ENCODE measurements at regions not wholly inside any gene's neighbourhood (a gene's known extent, or its start where the extent isn't known, plus 50 kb on each side); places are given as distances from the start of the nearest gene placed in this dataset.

DNA sequence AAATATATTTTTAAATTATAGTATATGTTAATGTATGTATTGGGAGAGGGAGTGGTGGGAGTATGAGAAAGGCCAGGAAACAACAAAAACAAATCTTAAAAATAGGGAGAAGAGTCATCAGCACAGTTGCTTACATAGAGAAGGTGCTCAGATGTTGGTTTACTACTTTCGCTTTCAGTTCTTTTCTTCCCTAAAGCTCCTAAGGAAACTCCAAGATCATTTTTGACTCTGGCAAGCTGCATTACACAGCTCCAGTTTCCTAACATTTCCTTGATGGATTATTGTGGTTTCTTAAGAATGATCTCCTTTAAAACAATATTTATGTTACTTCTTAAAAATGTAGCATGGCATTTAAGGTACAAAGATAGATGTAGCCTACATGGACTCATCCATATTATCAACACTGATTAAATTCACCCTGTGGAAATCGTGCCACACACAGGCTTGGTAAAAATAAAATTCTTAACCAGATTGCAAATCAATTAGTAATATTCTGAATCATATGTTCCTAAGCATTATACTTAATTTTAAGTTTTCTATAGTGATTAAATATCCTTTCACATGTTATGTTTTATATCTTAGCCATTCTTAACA is 118.0 kb upstream of the MAN1A1 start:
- H3K4me3 ChIP-seq = peak overlapping the region; percentile 0
- TF ChIP-seq, protein P1, sequence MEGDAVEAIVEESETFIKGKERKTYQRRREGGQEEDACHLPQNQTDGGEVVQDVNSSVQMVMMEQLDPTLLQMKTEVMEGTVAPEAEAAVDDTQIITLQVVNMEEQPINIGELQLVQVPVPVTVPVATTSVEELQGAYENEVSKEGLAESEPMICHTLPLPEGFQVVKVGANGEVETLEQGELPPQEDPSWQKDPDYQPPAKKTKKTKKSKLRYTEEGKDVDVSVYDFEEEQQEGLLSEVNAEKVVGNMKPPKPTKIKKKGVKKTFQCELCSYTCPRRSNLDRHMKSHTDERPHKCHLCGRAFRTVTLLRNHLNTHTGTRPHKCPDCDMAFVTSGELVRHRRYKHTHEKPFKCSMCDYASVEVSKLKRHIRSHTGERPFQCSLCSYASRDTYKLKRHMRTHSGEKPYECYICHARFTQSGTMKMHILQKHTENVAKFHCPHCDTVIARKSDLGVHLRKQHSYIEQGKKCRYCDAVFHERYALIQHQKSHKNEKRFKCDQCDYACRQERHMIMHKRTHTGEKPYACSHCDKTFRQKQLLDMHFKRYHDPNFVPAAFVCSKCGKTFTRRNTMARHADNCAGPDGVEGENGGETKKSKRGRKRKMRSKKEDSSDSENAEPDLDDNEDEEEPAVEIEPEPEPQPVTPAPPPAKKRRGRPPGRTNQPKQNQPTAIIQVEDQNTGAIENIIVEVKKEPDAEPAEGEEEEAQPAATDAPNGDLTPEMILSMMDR (IDR thresholded peaks at IDR 0.05) = no peak
- ATAC-seq = peak; percentile 39

DNA sequence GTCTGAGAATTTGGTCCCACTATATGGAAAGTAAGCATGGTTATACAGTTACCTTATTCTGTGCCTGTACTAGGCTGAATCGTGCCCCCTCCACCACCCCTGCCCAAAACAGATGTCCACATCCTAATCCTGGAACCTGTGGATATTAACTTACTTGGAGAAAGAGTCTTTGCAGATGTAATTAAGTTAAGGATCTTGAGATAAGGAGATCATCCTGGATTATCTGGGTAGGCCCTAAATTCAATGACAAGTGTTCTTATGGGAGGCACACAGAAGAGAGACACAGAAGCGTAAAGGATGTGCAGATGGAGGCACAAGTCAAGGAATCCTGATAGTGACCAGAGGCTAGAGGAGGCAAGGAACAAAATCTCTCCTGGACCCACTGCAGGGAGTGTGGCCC is 116.7 kb upstream of the MAN1A1 start:
- Histone ChIP-seq H3K4me3 (no peak overlapping the region), H3K27me3 (no peaks in the 10 kb centered on the region), H3K36me3 (no peaks in the 10 kb centered on the region), H3K27ac (no peak overlapping the region), H3K9me3 (no peaks in the 10 kb centered on the region), H3K4me1 (no peaks in the 10 kb centered on the region)
- intact Hi-C loops (cut with DNase I) = no loop called here
- ATAC-seq (no peak), DNase-seq (no peak)
- TF ChIP-seq, protein P1 (IDR thresholded peaks at IDR 0.05) = no peak

More for the DNA sequence above, 118.0 kb upstream of the MAN1A1 start:
- Histone ChIP-seq H3K27ac (no peak overlapping the region), H3K9me3 (no peaks in the 10 kb centered on the region), H3K36me3 (no peaks in the 10 kb centered on the region), H3K27me3 (no peaks in the 10 kb centered on the region), H3K4me1 (no peaks in the 10 kb centered on the region)
- DNase-seq = no peak
- intact Hi-C loops (cut with DNase I) = no loop called here

GRCh38 chr6:119463081-119463626 is 113.6 kb upstream of the MAN1A1 start:
- no peaks in the 10 kb centered on the region for H3K27me3 ChIP-seq
- H3K36me3 ChIP-seq = no peaks in the 10 kb centered on the region
- no peak overlapping the region for H3K27ac ChIP-seq
- ATAC-seq (no peak), DNase-seq (no peak)
- no peak overlapping the region for H3K4me3 ChIP-seq
- intact Hi-C loops (cut with DNase I) = no loop called here
- no peaks in the 10 kb centered on the region for H3K4me1 ChIP-seq
- TF ChIP-seq, protein P1 (IDR thresholded peaks at IDR 0.05) = no peak
- H3K9me3 ChIP-seq = no peaks in the 10 kb centered on the region

DNA sequence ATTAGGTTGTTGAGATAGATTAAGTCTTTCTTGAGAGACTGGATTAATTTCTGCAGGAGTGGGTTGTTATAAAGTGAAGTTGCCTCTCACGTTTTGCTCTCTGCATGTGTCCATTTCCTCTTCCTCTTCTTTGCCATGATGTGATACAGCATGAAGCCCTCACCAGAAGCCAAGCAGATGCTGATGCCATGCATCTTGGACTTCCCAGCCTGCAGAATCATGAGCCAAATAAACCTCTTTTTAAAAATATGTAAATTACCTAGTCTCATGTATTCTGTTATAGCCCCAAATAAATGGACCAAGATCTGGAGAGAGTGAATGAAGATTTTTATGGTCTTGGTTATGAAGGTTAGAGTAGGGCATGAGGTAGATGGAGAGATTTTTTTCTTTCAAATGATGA is 111.6 kb upstream of the MAN1A1 start:
- no peak overlapping the region for H3K27ac ChIP-seq
- DNase-seq (no peak), ATAC-seq (no peak)
- H3K4me1 ChIP-seq = no peaks in the 10 kb centered on the region
- no peaks in the 10 kb centered on the region for H3K36me3 ChIP-seq
- intact Hi-C loops (cut with DNase I) = no loop called here
- no peaks in the 10 kb centered on the region for H3K9me3 ChIP-seq
- TF ChIP-seq, protein P1 (IDR thresholded peaks at IDR 0.05) = no peak
- H3K27me3 ChIP-seq = no peaks in the 10 kb centered on the region
- H3K4me3 ChIP-seq = no peak overlapping the region

- intact Hi-C loops (cut with DNase I) = no loop called here
- Histone ChIP-seq H3K4me3 (no peak overlapping the region), H3K27me3 (no peaks in the 10 kb centered on the region), H3K27ac (no peak overlapping the region), H3K9me3 (no peaks in the 10 kb centered on the region), H3K36me3 (no peaks in the 10 kb centered on the region), H3K4me1 (peaks cover 9% of the 10 kb centered on the region)
- peak; percentile 27 for ATAC-seq
- DNase-seq = no peak
- TF ChIP-seq, protein P1 (IDR thresholded peaks at IDR 0.05) = no peak
These were observed 109.8 kb upstream of the MAN1A1 start for GRCh38 chr6:119459207-119459974.

Data from upper lobe of right lung (tissue), 1 donor.